HEK293 (cell line): ENCODE measurements at regions not wholly inside any gene's neighbourhood (a gene's known extent, or its start where the extent isn't known, plus 50 kb on each side); places are given as distances from the start of the nearest gene placed in this dataset.

Experiments used
- CTCF ChIA-PET: fragments of 350-600 bp; formaldehyde crosslinking; extraction: SDS; loops from one replicate; lab custom pipeline; 2021; ENCODE audit warnings: antibody characterized with exemption; lab: Yijun Ruan, JAX
- POLR2A ChIA-PET: fragments of 300-600 bp; formaldehyde crosslinking; extraction: SDS; loops from one replicate; lab custom pipeline; 2020; ENCODE audit warnings: antibody characterized with exemption, inconsistent platforms; lab: Yijun Ruan, JAX
- H3K27ac ChIP-seq: fragments of 200-500 bp; sonication (Bioruptor generic); 2 replicates; pipeline ENCODE4 v1.5.1; 2014; ENCODE audit warnings: low read depth, low read length, control low read depth, inconsistent platforms; ENCODE audit errors: extremely low read depth
- H3K36me3 ChIP-seq, 2 experiments: fragments of 200-500 bp in 1 of 2; sonication (Bioruptor generic) in 1 of 2; 1 replicate in 1 of 2; 2 replicates in 1 of 2; pipeline ENCODE4 v1.5.1; 2014 to 2017; ENCODE audit warnings: inconsistent platforms in 2 of 2, low read length in 2 of 2; ENCODE audit not compliant: control insufficient read depth in 2 of 2, insufficient read depth in 1 of 2
- H3K4me1 ChIP-seq: fragments of 200-500 bp; sonication (Bioruptor generic); 2 replicates; pipeline ENCODE4 v1.5.1; 2014; ENCODE audit warnings: mild to moderate bottlenecking, low read length, inconsistent platforms; ENCODE audit not compliant: control insufficient read depth, insufficient read depth
- H3K4me3 ChIP-seq: 2 replicates; pipeline ENCODE4 v1.5.1; 2011; ENCODE audit warnings: low read depth, mild to moderate bottlenecking, control low read depth, low read length, moderate library complexity
- H3K9me3 ChIP-seq: fragments of 200-500 bp; sonication (Bioruptor generic); 2 replicates; pipeline ENCODE4 v1.5.1; 2014; ENCODE audit warnings: low read depth, low read length, inconsistent platforms; ENCODE audit not compliant: control insufficient read depth, insufficient read depth
- MEIS1 ChIP-seq: sonication (generic); formaldehyde crosslinking; IDR thresholded peaks from 2 replicates; pipeline ENCODE4 v1.8.1; 2022; ENCODE audit warnings: missing genetic modification reagents, mild to moderate bottlenecking, borderline replicate concordance
- TRIM28 ChIP-seq: IDR thresholded peaks from 2 replicates; pipeline ENCODE4 v1.6.1; 2011; ENCODE audit warnings: low read length, control low read depth, borderline replicate concordance
- YY2 ChIP-seq: fragments of 450-650 bp; formaldehyde crosslinking; IDR thresholded peaks from 2 replicates; pipeline ENCODE4 v1.5.1; 2016; ENCODE audit warnings: missing biosample characterization, missing genetic modification characterization
- ZNF10 ChIP-seq: fragments of 450-650 bp; formaldehyde crosslinking; IDR thresholded peaks from 2 replicates; pipeline ENCODE4 v1.5.1; 2017; ENCODE audit warnings: missing biosample characterization, missing genetic modification characterization
- ZNF138 ChIP-seq: fragments of 450-650 bp; formaldehyde crosslinking; IDR thresholded peaks from 2 replicates; pipeline ENCODE4 v1.5.1; 2016; ENCODE audit warnings: missing biosample characterization, missing genetic modification characterization, borderline replicate concordance
- ZNF404 ChIP-seq: fragments of 450-650 bp; formaldehyde crosslinking; IDR thresholded peaks from 2 replicates; pipeline ENCODE4 v1.5.1; 2017; ENCODE audit warnings: missing biosample characterization, missing genetic modification characterization
- ZNF423 ChIP-seq: fragments of 450-650 bp; formaldehyde crosslinking; IDR thresholded peaks from 2 replicates; pipeline ENCODE4 v1.5.1; 2016; ENCODE audit warnings: missing biosample characterization, missing genetic modification characterization
- ZNF48 ChIP-seq: fragments of 450-650 bp; formaldehyde crosslinking; IDR thresholded peaks from 2 replicates; pipeline ENCODE4 v1.5.1; 2016; ENCODE audit warnings: missing biosample characterization, missing genetic modification characterization
- ZNF501 ChIP-seq: fragments of 450-650 bp; formaldehyde crosslinking; IDR thresholded peaks from 2 replicates; pipeline ENCODE4 v1.5.1; 2016; ENCODE audit warnings: missing biosample characterization, missing genetic modification characterization
- ZNF549 ChIP-seq: fragments of 450-650 bp; IDR thresholded peaks from 2 replicates; pipeline ENCODE4 v1.5.1; 2018; ENCODE audit warnings: missing biosample characterization, missing genetic modification characterization, mild to moderate bottlenecking, inconsistent platforms, moderate library complexity
- ZSCAN23 ChIP-seq: fragments of 450-650 bp; formaldehyde crosslinking; IDR thresholded peaks from 2 replicates; pipeline ENCODE4 v1.5.1; 2016; ENCODE audit warnings: missing biosample characterization, missing genetic modification characterization
- TF ChIP-seq, protein P1 (sequence below): fragments of 450-650 bp; formaldehyde crosslinking; IDR thresholded peaks from 2 replicates; pipeline ENCODE4 v1.5.1; 2016; ENCODE audit warnings: missing biosample characterization, missing genetic modification characterization
- TF ChIP-seq, protein P2 (sequence below): fragments of 450-650 bp; formaldehyde crosslinking; IDR thresholded peaks from 2 replicates; pipeline ENCODE4 v1.5.1; 2016; ENCODE audit warnings: missing biosample characterization, missing genetic modification characterization
- TF ChIP-seq, protein P3 (sequence below): fragments of 450-650 bp; formaldehyde crosslinking; IDR thresholded peaks from 2 replicates; pipeline ENCODE4 v1.5.1; 2016; ENCODE audit warnings: missing biosample characterization, missing genetic modification characterization, borderline replicate concordance
- TF ChIP-seq, protein P4 (sequence below): fragments of 450-650 bp; IDR thresholded peaks from 2 replicates; pipeline ENCODE4 v1.5.1; 2018; ENCODE audit warnings: missing biosample characterization, missing genetic modification characterization
- TF ChIP-seq, protein P5 (sequence below): fragments of 450-650 bp; formaldehyde crosslinking; IDR thresholded peaks from 2 replicates; pipeline ENCODE4 v1.5.0; 2017; ENCODE audit warnings: missing biosample characterization, missing genetic modification characterization, borderline replicate concordance

DNA sequence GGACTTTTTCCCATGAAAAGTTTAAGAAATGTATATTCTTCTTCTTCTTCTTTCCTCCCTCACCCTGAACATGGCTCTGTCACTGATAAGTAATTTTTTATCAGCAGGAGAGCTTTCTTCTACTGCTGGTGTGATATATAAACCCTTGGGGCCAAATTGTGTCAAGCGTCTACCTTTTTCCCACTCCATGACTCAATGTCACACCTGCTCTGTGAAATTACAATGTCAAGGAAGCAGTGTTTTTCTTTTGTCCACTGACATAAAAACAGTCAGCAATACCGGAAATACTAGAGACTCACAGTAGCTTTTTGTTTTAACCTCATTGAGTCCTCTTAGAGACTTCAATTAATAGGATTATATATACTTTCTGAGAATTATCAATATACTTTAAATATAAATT is 416.2 kb upstream of the ADGRL4 start:
- no peaks in the 10 kb centered on the region for H3K4me1 ChIP-seq
- no peak overlapping the region for H3K4me3 ChIP-seq
- CTCF ChIA-PET = no interaction called here
- no peaks in the 10 kb centered on the region for H3K36me3 ChIP-seq
- TF ChIP-seq, protein P1, sequence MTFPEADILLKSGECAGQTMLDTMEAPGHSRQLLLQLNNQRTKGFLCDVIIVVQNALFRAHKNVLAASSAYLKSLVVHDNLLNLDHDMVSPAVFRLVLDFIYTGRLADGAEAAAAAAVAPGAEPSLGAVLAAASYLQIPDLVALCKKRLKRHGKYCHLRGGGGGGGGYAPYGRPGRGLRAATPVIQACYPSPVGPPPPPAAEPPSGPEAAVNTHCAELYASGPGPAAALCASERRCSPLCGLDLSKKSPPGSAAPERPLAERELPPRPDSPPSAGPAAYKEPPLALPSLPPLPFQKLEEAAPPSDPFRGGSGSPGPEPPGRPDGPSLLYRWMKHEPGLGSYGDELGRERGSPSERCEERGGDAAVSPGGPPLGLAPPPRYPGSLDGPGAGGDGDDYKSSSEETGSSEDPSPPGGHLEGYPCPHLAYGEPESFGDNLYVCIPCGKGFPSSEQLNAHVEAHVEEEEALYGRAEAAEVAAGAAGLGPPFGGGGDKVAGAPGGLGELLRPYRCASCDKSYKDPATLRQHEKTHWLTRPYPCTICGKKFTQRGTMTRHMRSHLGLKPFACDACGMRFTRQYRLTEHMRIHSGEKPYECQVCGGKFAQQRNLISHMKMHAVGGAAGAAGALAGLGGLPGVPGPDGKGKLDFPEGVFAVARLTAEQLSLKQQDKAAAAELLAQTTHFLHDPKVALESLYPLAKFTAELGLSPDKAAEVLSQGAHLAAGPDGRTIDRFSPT (tag by site-specific recombination) = no peak
- TF ChIP-seq ZNF48 (no peak), ZNF10 (no peak), ZNF404 (tag by site-specific recombination) (no peak), ZSCAN23 (no peak), MEIS1 (no peak), ZNF138 (tag by site-specific recombination) (no peak), ZNF423 (tag by site-specific recombination) (no peak), TRIM28 (no peak), ZNF549 (tag by site-specific recombination) (no peak), YY2 (tag by site-specific recombination) (no peak), ZNF501 (tag by site-specific recombination) (no peak)
- TF ChIP-seq, protein P2, sequence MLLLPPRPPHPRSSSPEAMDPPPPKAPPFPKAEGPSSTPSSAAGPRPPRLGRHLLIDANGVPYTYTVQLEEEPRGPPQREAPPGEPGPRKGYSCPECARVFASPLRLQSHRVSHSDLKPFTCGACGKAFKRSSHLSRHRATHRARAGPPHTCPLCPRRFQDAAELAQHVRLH = no peak
- TF ChIP-seq, protein P3, sequence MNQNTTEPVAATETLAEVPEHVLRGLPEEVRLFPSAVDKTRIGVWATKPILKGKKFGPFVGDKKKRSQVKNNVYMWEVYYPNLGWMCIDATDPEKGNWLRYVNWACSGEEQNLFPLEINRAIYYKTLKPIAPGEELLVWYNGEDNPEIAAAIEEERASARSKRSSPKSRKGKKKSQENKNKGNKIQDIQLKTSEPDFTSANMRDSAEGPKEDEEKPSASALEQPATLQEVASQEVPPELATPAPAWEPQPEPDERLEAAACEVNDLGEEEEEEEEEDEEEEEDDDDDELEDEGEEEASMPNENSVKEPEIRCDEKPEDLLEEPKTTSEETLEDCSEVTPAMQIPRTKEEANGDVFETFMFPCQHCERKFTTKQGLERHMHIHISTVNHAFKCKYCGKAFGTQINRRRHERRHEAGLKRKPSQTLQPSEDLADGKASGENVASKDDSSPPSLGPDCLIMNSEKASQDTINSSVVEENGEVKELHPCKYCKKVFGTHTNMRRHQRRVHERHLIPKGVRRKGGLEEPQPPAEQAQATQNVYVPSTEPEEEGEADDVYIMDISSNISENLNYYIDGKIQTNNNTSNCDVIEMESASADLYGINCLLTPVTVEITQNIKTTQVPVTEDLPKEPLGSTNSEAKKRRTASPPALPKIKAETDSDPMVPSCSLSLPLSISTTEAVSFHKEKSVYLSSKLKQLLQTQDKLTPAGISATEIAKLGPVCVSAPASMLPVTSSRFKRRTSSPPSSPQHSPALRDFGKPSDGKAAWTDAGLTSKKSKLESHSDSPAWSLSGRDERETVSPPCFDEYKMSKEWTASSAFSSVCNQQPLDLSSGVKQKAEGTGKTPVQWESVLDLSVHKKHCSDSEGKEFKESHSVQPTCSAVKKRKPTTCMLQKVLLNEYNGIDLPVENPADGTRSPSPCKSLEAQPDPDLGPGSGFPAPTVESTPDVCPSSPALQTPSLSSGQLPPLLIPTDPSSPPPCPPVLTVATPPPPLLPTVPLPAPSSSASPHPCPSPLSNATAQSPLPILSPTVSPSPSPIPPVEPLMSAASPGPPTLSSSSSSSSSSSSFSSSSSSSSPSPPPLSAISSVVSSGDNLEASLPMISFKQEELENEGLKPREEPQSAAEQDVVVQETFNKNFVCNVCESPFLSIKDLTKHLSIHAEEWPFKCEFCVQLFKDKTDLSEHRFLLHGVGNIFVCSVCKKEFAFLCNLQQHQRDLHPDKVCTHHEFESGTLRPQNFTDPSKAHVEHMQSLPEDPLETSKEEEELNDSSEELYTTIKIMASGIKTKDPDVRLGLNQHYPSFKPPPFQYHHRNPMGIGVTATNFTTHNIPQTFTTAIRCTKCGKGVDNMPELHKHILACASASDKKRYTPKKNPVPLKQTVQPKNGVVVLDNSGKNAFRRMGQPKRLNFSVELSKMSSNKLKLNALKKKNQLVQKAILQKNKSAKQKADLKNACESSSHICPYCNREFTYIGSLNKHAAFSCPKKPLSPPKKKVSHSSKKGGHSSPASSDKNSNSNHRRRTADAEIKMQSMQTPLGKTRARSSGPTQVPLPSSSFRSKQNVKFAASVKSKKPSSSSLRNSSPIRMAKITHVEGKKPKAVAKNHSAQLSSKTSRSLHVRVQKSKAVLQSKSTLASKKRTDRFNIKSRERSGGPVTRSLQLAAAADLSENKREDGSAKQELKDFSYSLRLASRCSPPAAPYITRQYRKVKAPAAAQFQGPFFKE (tag by site-specific recombination) = no peak
- TF ChIP-seq, protein P4, sequence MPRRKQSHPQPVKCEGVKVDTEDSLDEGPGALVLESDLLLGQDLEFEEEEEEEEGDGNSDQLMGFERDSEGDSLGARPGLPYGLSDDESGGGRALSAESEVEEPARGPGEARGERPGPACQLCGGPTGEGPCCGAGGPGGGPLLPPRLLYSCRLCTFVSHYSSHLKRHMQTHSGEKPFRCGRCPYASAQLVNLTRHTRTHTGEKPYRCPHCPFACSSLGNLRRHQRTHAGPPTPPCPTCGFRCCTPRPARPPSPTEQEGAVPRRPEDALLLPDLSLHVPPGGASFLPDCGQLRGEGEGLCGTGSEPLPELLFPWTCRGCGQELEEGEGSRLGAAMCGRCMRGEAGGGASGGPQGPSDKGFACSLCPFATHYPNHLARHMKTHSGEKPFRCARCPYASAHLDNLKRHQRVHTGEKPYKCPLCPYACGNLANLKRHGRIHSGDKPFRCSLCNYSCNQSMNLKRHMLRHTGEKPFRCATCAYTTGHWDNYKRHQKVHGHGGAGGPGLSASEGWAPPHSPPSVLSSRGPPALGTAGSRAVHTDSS (tag by site-specific recombination) = no peak
- TF ChIP-seq, protein P5, sequence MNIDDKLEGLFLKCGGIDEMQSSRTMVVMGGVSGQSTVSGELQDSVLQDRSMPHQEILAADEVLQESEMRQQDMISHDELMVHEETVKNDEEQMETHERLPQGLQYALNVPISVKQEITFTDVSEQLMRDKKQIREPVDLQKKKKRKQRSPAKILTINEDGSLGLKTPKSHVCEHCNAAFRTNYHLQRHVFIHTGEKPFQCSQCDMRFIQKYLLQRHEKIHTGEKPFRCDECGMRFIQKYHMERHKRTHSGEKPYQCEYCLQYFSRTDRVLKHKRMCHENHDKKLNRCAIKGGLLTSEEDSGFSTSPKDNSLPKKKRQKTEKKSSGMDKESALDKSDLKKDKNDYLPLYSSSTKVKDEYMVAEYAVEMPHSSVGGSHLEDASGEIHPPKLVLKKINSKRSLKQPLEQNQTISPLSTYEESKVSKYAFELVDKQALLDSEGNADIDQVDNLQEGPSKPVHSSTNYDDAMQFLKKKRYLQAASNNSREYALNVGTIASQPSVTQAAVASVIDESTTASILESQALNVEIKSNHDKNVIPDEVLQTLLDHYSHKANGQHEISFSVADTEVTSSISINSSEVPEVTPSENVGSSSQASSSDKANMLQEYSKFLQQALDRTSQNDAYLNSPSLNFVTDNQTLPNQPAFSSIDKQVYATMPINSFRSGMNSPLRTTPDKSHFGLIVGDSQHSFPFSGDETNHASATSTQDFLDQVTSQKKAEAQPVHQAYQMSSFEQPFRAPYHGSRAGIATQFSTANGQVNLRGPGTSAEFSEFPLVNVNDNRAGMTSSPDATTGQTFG (tag by site-specific recombination) = no peak
- TF ChIP-seq, all 188 proteins: peak for 0
- H3K9me3 ChIP-seq = no peaks in the 10 kb centered on the region
- POLR2A ChIA-PET = no interaction called here
- no peak overlapping the region for H3K27ac ChIP-seq
